Activated naive CD8-positive, alpha-beta T cell treated with anti-CD3 and anti-CD28 coated beads, Interleukin-2, amount 10 ng/mL, durations not matched to agents 7 days and 5 days (primary cell): ENCODE measurements at regions not wholly inside any gene's neighbourhood (a gene's known extent, or its start where the extent isn't known, plus 50 kb on each side); places are given as distances from the start of the nearest gene placed in this dataset.

Experiments used
- ATAC-seq: fragments of 150-1000 bp; cut with Tn5 transposase; one replicate; pipeline ENCODE4 v1.10.0; 2021; ENCODE audit warnings: low read depth, moderate library complexity
- POLR2A ChIA-PET: fragments of 350-600 bp; sonication (Branson Sonifier 250); formaldehyde crosslinking; loops from one replicate; lab custom pipeline; 2021; ENCODE audit warnings: antibody characterized with exemption; lab: Charles Lee
- DNase-seq: peaks from one replicate; pipeline ENCODE4 v3.0.0; 2021
- H3K27ac Mint-ChIP-seq: one replicate; pipeline ENCODE4 v1.8.0; 2022; ENCODE audit warnings: mild to moderate bottlenecking, mixed read lengths
- H3K27me3 Mint-ChIP-seq: one replicate; pipeline ENCODE4 v1.8.0; 2022; ENCODE audit warnings: mild to moderate bottlenecking, moderate library complexity, mixed read lengths
- H3K36me3 Mint-ChIP-seq: one replicate; pipeline ENCODE4 v1.8.0; 2021; ENCODE audit warnings: mild to moderate bottlenecking, mixed read lengths
- H3K4me1 Mint-ChIP-seq: one replicate; pipeline ENCODE4 v1.8.0; 2021; ENCODE audit warnings: mixed read lengths
- H3K4me3 Mint-ChIP-seq: one replicate; pipeline ENCODE4 v1.8.0; 2022; ENCODE audit warnings: mild to moderate bottlenecking, moderate library complexity, mixed read lengths
- H3K9me3 Mint-ChIP-seq: one replicate; pipeline ENCODE4 v1.8.0; 2021; ENCODE audit warnings: mixed read lengths

GRCh38 chr22:27514601-27515523 is 286.7 kb downstream of the MN1 start:
- Mint-ChIP-seq H3K27me3 (peaks cover 3% of the 10 kb centered on the region), H3K4me1 (no peaks in the 10 kb centered on the region), H3K27ac (no peak overlapping the region), H3K36me3 (no peaks in the 10 kb centered on the region), H3K9me3 (no peaks in the 10 kb centered on the region), H3K4me3 (no peak overlapping the region)
- DNase-seq = no peak
- POLR2A ChIA-PET = no interaction called here
- no peak for ATAC-seq

DNA sequence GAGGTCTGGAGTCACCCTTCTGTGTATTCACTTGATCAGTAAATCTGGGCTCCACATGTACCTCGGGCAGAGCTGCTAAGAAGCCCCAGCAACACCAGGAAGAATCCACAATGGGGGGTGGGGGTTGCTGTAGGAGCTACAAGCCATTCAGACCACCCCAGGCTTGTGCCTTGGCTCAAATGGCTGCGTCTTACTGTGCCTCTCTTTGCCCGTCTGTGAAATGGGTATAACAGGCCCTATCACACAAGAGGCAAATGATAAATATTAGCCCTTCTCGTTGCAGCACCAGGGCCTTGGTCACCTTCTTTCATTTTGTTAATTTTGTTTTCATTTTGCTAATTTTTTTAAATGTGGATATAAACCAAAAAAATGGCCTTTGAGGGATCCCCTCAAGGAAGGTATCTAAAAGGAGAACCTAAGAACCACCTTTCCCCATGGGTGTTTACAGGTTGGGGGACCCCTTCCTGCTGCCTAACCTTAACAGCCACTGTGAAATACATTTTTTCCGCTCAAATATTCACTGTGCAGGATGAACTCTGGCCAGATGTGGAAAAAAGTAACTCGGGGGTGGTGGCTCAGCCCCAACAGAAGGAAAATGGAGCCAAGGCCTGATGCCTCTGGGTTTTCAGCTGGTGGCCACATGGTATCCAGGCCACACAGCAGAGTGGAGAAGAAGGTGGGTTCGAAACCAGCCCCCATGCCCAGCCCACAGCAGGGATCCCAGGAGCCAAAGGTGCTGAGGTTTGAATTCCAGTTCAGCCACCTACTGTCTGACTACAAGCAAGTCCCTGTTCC is 284.0 kb downstream of the MN1 start:
- Mint-ChIP-seq H3K9me3 (no peaks in the 10 kb centered on the region), H3K4me3 (no peak overlapping the region), H3K4me1 (no peaks in the 10 kb centered on the region), H3K27me3 (peaks cover 3% of the 10 kb centered on the region), H3K36me3 (no peaks in the 10 kb centered on the region), H3K27ac (no peak overlapping the region)
- ATAC-seq = no peak
- no peak for DNase-seq
- POLR2A ChIA-PET = no interaction called here

DNA sequence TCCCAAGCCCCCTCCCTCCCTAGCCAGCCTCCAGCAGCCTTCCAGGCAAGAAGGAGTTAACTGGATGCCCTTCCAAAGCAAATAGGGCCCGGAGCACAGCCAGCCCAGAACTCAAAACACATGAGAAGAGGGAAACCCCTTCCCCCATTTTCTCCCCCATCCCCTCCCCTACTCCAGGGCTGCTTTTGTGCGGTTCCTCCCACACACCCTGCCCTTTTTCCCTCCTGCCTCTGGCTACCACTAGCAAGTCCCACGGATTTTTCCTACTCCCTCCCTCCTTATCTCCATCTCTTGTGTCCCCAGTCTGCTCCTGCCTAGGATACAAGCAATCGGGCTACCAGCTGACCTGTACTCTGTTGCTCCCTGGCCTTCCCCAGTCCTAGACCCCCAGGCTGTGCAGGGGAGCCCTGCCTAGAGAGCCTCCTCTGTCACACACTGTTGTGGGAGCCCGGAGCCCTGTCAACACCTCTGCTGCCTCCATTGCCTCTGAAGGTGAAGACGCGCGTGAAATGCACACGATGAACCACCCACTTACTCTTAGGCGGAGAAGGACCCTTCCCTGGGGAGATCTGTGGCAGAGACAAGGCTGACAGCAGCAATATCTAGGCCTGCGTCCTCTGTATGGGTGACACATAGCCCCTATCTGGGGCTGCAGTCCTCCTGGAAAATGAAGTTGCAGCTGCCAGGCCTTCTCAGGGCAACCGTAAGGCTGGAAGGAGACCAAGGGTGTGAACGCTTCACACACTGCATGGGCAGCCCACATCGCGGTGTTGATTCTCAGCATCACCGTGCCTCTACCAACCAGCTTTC is 282.8 kb downstream of the MN1 start:
- peaks cover 3% of the 10 kb centered on the region for H3K27me3 Mint-ChIP-seq
- no peak for DNase-seq
- POLR2A ChIA-PET = no interaction called here
- H3K9me3 Mint-ChIP-seq = no peaks in the 10 kb centered on the region
- no peaks in the 10 kb centered on the region for H3K36me3 Mint-ChIP-seq
- no peak overlapping the region for H3K4me3 Mint-ChIP-seq
- no peaks in the 10 kb centered on the region for H3K4me1 Mint-ChIP-seq
- no peak for ATAC-seq
- no peak overlapping the region for H3K27ac Mint-ChIP-seq

- ATAC-seq (no peak), DNase-seq (no peak)
- no peak overlapping the region for H3K27ac Mint-ChIP-seq
- POLR2A ChIA-PET = no interaction called here
- no peaks in the 10 kb centered on the region for H3K9me3 Mint-ChIP-seq
- no peak overlapping the region for H3K4me3 Mint-ChIP-seq
- no peaks in the 10 kb centered on the region for H3K4me1 Mint-ChIP-seq
- no peaks in the 10 kb centered on the region for H3K27me3 Mint-ChIP-seq
- no peaks in the 10 kb centered on the region for H3K36me3 Mint-ChIP-seq
These were observed 277.8 kb downstream of the MN1 start for GRCh38 chr22:27523711-27524110.

- no peaks in the 10 kb centered on the region for H3K36me3 Mint-ChIP-seq
- no peaks in the 10 kb centered on the region for H3K27me3 Mint-ChIP-seq
- H3K4me1 Mint-ChIP-seq = no peaks in the 10 kb centered on the region
- ATAC-seq = no peak
- H3K4me3 Mint-ChIP-seq = no peak overlapping the region
- POLR2A ChIA-PET = no interaction called here
- no peaks in the 10 kb centered on the region for H3K9me3 Mint-ChIP-seq
- no peak for DNase-seq
- no peak overlapping the region for H3K27ac Mint-ChIP-seq
These were observed 275.8 kb downstream of the MN1 start for GRCh38 chr22:27525711-27526110.

GRCh38 chr22:27526901-27527300 is 274.7 kb downstream of the MN1 start:
- Mint-ChIP-seq H3K27me3 (peaks cover 3% of the 10 kb centered on the region), H3K9me3 (no peaks in the 10 kb centered on the region), H3K4me1 (no peaks in the 10 kb centered on the region), H3K36me3 (no peaks in the 10 kb centered on the region), H3K27ac (no peak overlapping the region), H3K4me3 (no peak overlapping the region)
- POLR2A ChIA-PET = no interaction called here
- ATAC-seq (no peak), DNase-seq (no peak)

DNA sequence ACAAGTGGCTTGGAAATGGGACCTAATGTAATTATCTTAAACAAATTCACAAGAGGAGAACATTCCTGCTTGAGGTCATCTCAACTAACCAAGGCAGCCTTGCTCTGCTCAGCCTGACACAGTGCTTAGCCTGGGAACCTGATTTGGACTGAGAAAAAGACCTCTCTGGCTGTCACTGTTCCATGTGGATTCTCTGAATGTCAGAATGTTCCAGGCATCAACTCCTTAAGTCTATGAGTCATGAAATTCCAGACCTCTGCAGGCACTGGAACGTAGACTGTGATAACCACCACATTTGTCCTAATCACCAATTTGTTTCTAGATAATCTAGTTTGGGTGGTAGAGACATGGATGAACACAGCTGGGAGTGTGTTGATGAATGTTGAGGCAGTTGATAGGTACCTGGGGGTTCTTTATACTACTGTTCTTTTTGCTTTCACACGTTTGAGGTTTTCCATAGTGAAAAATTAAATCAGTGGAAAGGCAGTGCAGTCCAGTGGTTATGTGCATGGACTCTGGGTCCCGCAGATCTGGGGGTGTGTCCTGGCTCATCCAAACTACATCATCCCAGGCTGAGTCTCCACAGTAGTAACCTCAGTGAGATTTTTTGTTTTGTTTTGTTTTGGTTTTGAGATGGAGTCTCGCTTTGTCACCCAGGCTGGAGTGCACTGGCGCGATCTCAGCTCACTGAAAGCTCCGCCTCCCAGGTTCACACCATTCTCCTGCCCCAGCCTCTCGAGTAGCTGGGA is 269.6 kb downstream of the MN1 start:
- Mint-ChIP-seq H3K4me1 (no peaks in the 10 kb centered on the region), H3K36me3 (no peaks in the 10 kb centered on the region), H3K27ac (no peak overlapping the region), H3K9me3 (no peaks in the 10 kb centered on the region), H3K4me3 (no peak overlapping the region), H3K27me3 (peaks cover 3% of the 10 kb centered on the region)
- POLR2A ChIA-PET = no interaction called here
- DNase-seq (no peak), ATAC-seq (no peak)

- H3K4me3 Mint-ChIP-seq = no peak overlapping the region
- H3K27ac Mint-ChIP-seq = no peak overlapping the region
- DNase-seq = no peak
- no peaks in the 10 kb centered on the region for H3K9me3 Mint-ChIP-seq
- POLR2A ChIA-PET = no interaction called here
- ATAC-seq = no peak
- H3K4me1 Mint-ChIP-seq = no peaks in the 10 kb centered on the region
- H3K27me3 Mint-ChIP-seq = peaks cover 3% of the 10 kb centered on the region
- H3K36me3 Mint-ChIP-seq = no peaks in the 10 kb centered on the region
These were observed 268.3 kb downstream of the MN1 start for GRCh38 chr22:27533105-27533745.

- Mint-ChIP-seq H3K4me1 (no peaks in the 10 kb centered on the region), H3K9me3 (no peaks in the 10 kb centered on the region), H3K27ac (no peak overlapping the region), H3K4me3 (no peak overlapping the region), H3K27me3 (peaks cover 3% of the 10 kb centered on the region), H3K36me3 (no peaks in the 10 kb centered on the region)
- POLR2A ChIA-PET = no interaction called here
- DNase-seq (no peak), ATAC-seq (no peak)
These were observed 266.8 kb downstream of the MN1 start for GRCh38 chr22:27534720-27535125.

DNA sequence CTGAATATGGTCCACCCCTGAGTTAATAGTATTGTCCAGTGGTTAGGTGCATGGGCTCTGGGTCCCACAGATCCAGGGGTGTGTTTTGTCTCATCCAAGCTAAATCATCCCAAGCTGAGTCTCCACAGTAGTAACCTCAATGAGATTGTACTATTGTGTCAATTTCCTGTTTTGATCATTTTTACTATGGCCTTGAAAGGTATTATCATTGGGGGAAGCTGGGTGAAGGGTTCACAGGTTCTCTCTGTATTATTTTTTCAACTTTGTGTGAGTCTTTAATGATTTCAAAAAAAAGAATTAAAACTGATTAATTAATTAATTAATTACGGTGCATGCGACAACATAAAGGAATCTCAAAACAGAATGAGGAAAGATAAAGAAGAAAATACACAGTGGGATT is 266.1 kb downstream of the MN1 start:
- no peak overlapping the region for H3K27ac Mint-ChIP-seq
- POLR2A ChIA-PET = no interaction called here
- H3K9me3 Mint-ChIP-seq = no peaks in the 10 kb centered on the region
- DNase-seq = no peak
- no peaks in the 10 kb centered on the region for H3K4me1 Mint-ChIP-seq
- no peak for ATAC-seq
- peaks cover 3% of the 10 kb centered on the region for H3K27me3 Mint-ChIP-seq
- H3K36me3 Mint-ChIP-seq = no peaks in the 10 kb centered on the region
- no peak overlapping the region for H3K4me3 Mint-ChIP-seq

DNA sequence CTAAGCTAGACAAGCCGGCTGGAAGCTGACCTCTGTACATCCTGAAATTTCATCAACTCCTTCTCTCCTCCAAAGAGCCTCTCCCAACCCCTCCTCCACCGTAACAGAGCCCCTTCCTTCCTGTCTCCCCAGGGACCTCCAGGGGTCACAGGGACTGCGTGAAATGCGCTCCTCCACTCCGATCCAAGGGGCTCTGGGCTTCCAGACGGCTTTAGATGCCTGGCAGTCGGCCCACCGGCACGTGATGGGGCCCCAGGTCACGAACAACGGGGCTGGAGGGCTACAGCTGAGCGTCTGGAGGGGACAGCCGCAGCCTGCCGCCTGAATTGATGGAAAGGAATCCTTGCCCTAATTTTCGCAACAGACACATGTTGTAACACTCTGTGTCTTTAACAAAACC is 264.1 kb downstream of the MN1 start:
- Mint-ChIP-seq H3K4me3 (no peak overlapping the region), H3K4me1 (no peaks in the 10 kb centered on the region), H3K27ac (no peak overlapping the region), H3K27me3 (no peaks in the 10 kb centered on the region), H3K36me3 (no peaks in the 10 kb centered on the region), H3K9me3 (no peaks in the 10 kb centered on the region)
- POLR2A ChIA-PET = no interaction called here
- DNase-seq = no peak
- no peak for ATAC-seq

DNA sequence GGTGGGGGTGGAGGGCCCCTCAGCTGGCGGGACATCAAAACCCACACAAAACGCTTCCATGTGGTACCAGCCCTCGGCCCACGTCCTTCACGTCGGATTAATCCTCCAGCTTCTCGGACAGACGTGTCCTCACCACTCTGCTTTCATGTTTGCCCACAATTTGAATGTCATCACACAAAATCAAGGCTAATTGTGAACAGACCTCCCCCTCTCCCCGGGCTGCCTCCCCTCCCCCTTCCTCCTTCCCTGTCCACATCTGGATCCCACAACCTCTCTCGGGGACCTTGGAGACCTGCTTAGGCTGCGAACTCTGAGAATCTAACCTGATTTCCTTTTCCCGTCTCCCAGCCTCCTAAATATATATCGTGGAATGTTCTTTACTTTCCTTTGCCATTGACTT is 262.9 kb downstream of the MN1 start:
- no peak overlapping the region for H3K4me3 Mint-ChIP-seq
- POLR2A ChIA-PET = no interaction called here
- no peaks in the 10 kb centered on the region for H3K27me3 Mint-ChIP-seq
- no peaks in the 10 kb centered on the region for H3K9me3 Mint-ChIP-seq
- H3K4me1 Mint-ChIP-seq = no peaks in the 10 kb centered on the region
- no peak overlapping the region for H3K27ac Mint-ChIP-seq
- DNase-seq (no peak), ATAC-seq (no peak)
- H3K36me3 Mint-ChIP-seq = no peaks in the 10 kb centered on the region
